Liver (tissue), 7 donors: ENCODE measurements at regions not wholly inside any gene's neighbourhood (a gene's known extent, or its start where the extent isn't known, plus 50 kb on each side); places are given as distances from the start of the nearest gene placed in this dataset.

ENCODE experiments used
- DNase-seq: peaks from one replicate; pipeline ENCODE4 v3.0.0-alpha.2; 2017; ENCODE audit warnings: low spot score
- H3K27ac ChIP-seq, 2 donors: one replicate each; pipeline ENCODE4 v1.7.0; 2013; ENCODE audit warnings: inconsistent platforms in 2 of 2, low read length in 2 of 2, control low read depth in 1 of 2, low read depth in 1 of 2, mild to moderate bottlenecking in 1 of 2
- H3K27me3 ChIP-seq, 4 donors: one replicate each; pipeline versions ENCODE4 v1.6.1 to v1.7.0; 2013; ENCODE audit warnings: low read length in 3 of 4, inconsistent platforms in 1 of 4, mild to moderate bottlenecking in 1 of 4, moderate library complexity in 1 of 4; ENCODE audit not compliant: control insufficient read depth in 4 of 4, insufficient read depth in 4 of 4
- H3K36me3 ChIP-seq, 4 donors: one replicate each; pipeline versions ENCODE4 v1.6.1 to v1.7.0; 2013; ENCODE audit warnings: low read length in 3 of 4, mild to moderate bottlenecking in 3 of 4, low read depth in 1 of 4, moderate library complexity in 1 of 4; ENCODE audit not compliant: control insufficient read depth in 4 of 4, insufficient read depth in 3 of 4
- H3K4me1 ChIP-seq, 4 donors: one replicate each; pipeline versions ENCODE4 v1.6.1 to v1.7.0; 2013; ENCODE audit warnings: low read length in 3 of 4, mild to moderate bottlenecking in 3 of 4, moderate library complexity in 1 of 4; ENCODE audit not compliant: control insufficient read depth in 4 of 4, insufficient read depth in 4 of 4
- H3K4me3 ChIP-seq, 3 donors: one replicate each; pipeline versions ENCODE4 v1.6.1 to v1.7.0; 2013; ENCODE audit warnings: low read length in 3 of 3, control low read depth in 1 of 3, low read depth in 1 of 3, mild to moderate bottlenecking in 1 of 3
- H3K9ac ChIP-seq, 2 donors: one replicate each; pipeline ENCODE4 v1.7.0; 2013; ENCODE audit warnings: low read length in 2 of 2, mild to moderate bottlenecking in 2 of 2, moderate library complexity in 2 of 2, control low read depth in 1 of 2, low read depth in 1 of 2
- H3K9me3 ChIP-seq, 4 donors: one replicate each; pipeline versions ENCODE4 v1.6.1 to v1.7.0; 2013; ENCODE audit warnings: low read length in 3 of 4; ENCODE audit not compliant: control insufficient read depth in 4 of 4
- EGR1 ChIP-seq, 2 donors: IDR thresholded peaks; 2 replicates each; pipeline ENCODE4 v1.6.1; 2016 to 2018; ENCODE audit warnings: antibody characterized with exemption in 2 of 2, low read depth in 2 of 2
- FOXA1 ChIP-seq: IDR thresholded peaks from 2 replicates; pipeline ENCODE4 v1.6.1; 2016; ENCODE audit warnings: antibody characterized with exemption
- FOXA2 ChIP-seq: IDR thresholded peaks from 2 replicates; pipeline ENCODE4 v1.6.1; 2016; ENCODE audit warnings: antibody characterized with exemption
- GABPA ChIP-seq, 2 donors: IDR thresholded peaks in 1 of 2; conservative IDR thresholded peaks in 1 of 2; 2 replicates each; pipeline ENCODE4 v1.6.1; 2016; ENCODE audit warnings: antibody characterized with exemption in 2 of 2, mild to moderate bottlenecking in 1 of 2, moderate library complexity in 1 of 2
- HNF4A ChIP-seq, 2 donors: conservative IDR thresholded peaks; 2 replicates each; pipeline ENCODE4 v1.6.1; 2016; ENCODE audit warnings: antibody characterized with exemption in 2 of 2, mild to moderate bottlenecking in 2 of 2
- HNF4G ChIP-seq: IDR thresholded peaks from 2 replicates; pipeline ENCODE4 v1.6.1; 2016; ENCODE audit warnings: antibody characterized with exemption
- JUND ChIP-seq, 2 donors: IDR thresholded peaks; 2 replicates each; pipeline ENCODE4 v1.6.1; 2016; ENCODE audit warnings: antibody characterized with exemption in 2 of 2
- NR2F2 ChIP-seq: IDR thresholded peaks from 2 replicates; pipeline ENCODE4 v1.6.1; 2016; ENCODE audit warnings: antibody characterized with exemption
- RAD21 ChIP-seq, 2 donors: IDR thresholded peaks; 2 replicates each; pipeline ENCODE4 v1.6.1; 2016; ENCODE audit warnings: antibody characterized with exemption in 2 of 2, mild to moderate bottlenecking in 2 of 2
- SP1 ChIP-seq: IDR thresholded peaks from 2 replicates; pipeline ENCODE4 v1.6.1; 2018; ENCODE audit warnings: antibody characterized with exemption, mild to moderate bottlenecking
- TAF1 ChIP-seq: conservative IDR thresholded peaks from 2 replicates; pipeline ENCODE4 v1.6.1; 2016; ENCODE audit warnings: antibody characterized with exemption, mild to moderate bottlenecking
- YY1 ChIP-seq: IDR thresholded peaks from 2 replicates; pipeline ENCODE4 v1.6.1; 2016; ENCODE audit warnings: antibody characterized with exemption, mild to moderate bottlenecking
- WGBS: extraction: QIAGEN DNeasy Blood & Tissue Kit; methylation state at CpG from one replicate; pipeline ENCODE4 v1.1.7; 2013; 5-methylcytosine and 5-hydroxymethylcytosine counted together
- TF ChIP-seq, protein P1 (sequence below): IDR thresholded peaks from 2 replicates; pipeline ENCODE4 v1.6.1; 2016; ENCODE audit warnings: antibody characterized with exemption
- TF ChIP-seq, protein P2 (sequence below): IDR thresholded peaks from 2 replicates; pipeline ENCODE4 v1.6.1; 2016; ENCODE audit warnings: antibody characterized with exemption
- TF ChIP-seq, protein P3 (sequence below): IDR thresholded peaks from 2 replicates; pipeline ENCODE4 v1.6.1; 2016; ENCODE audit warnings: antibody characterized with exemption
- TF ChIP-seq, protein P4 (sequence below): IDR thresholded peaks from 2 replicates; pipeline ENCODE4 v1.6.1; 2016; ENCODE audit warnings: antibody characterized with exemption, mild to moderate bottlenecking
- donor health status: healthy.
- donor health status: healthy.
- donor health status: healthy.
- donor health status: healthy.

DNA sequence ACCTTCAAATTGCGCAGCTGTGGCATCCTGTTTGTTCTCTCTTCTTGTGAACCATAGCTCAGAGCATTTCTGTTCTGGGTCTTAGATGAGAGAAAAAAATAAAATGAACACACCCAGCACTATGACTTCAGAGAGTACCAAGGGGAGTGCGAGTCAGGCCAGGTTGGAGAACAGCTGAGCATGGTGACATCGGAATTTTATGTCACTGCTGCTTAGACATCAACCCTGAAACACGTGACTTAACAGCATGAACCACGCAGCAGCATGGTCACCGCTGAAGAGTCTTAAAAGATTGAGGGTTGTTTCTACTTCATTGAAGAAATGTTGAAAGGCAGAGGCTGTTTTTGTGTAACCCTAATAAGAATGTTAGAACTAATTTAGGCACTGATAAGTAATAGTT, 288.8 kb upstream of the SOX11 start:
- H3K27me3 ChIP-seq, result no peaks in the 10 kb centered on the region
- H3K9me3 ChIP-seq, result no peaks in the 10 kb centered on the region
- no peak for DNase-seq
- no peak overlapping the region for H3K27ac ChIP-seq
- TF ChIP-seq FOXA2 (no peak), RAD21 (IDR thresholded peaks at IDR 0.05) (no peak), YY1 (no peak), JUND (IDR thresholded peaks at IDR 0.05) (no peak), SP1 (no peak), NR2F2 (no peak), HNF4A (conservative IDR thresholded peaks at IDR 0.05) (no peak), FOXA1 (no peak), TAF1 (no peak), HNF4G (no peak)
- TF ChIP-seq, protein P1, sequence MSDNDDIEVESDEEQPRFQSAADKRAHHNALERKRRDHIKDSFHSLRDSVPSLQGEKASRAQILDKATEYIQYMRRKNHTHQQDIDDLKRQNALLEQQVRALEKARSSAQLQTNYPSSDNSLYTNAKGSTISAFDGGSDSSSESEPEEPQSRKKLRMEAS, result no peak
- TF ChIP-seq, protein P2, sequence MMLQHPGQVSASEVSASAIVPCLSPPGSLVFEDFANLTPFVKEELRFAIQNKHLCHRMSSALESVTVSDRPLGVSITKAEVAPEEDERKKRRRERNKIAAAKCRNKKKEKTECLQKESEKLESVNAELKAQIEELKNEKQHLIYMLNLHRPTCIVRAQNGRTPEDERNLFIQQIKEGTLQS, result no peak
- TF ChIP-seq, protein P3, sequence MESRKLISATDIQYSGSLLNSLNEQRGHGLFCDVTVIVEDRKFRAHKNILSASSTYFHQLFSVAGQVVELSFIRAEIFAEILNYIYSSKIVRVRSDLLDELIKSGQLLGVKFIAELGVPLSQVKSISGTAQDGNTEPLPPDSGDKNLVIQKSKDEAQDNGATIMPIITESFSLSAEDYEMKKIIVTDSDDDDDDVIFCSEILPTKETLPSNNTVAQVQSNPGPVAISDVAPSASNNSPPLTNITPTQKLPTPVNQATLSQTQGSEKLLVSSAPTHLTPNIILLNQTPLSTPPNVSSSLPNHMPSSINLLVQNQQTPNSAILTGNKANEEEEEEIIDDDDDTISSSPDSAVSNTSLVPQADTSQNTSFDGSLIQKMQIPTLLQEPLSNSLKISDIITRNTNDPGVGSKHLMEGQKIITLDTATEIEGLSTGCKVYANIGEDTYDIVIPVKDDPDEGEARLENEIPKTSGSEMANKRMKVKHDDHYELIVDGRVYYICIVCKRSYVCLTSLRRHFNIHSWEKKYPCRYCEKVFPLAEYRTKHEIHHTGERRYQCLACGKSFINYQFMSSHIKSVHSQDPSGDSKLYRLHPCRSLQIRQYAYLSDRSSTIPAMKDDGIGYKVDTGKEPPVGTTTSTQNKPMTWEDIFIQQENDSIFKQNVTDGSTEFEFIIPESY, result no peak
- TF ChIP-seq, protein P4, sequence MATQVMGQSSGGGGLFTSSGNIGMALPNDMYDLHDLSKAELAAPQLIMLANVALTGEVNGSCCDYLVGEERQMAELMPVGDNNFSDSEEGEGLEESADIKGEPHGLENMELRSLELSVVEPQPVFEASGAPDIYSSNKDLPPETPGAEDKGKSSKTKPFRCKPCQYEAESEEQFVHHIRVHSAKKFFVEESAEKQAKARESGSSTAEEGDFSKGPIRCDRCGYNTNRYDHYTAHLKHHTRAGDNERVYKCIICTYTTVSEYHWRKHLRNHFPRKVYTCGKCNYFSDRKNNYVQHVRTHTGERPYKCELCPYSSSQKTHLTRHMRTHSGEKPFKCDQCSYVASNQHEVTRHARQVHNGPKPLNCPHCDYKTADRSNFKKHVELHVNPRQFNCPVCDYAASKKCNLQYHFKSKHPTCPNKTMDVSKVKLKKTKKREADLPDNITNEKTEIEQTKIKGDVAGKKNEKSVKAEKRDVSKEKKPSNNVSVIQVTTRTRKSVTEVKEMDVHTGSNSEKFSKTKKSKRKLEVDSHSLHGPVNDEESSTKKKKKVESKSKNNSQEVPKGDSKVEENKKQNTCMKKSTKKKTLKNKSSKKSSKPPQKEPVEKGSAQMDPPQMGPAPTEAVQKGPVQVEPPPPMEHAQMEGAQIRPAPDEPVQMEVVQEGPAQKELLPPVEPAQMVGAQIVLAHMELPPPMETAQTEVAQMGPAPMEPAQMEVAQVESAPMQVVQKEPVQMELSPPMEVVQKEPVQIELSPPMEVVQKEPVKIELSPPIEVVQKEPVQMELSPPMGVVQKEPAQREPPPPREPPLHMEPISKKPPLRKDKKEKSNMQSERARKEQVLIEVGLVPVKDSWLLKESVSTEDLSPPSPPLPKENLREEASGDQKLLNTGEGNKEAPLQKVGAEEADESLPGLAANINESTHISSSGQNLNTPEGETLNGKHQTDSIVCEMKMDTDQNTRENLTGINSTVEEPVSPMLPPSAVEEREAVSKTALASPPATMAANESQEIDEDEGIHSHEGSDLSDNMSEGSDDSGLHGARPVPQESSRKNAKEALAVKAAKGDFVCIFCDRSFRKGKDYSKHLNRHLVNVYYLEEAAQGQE, result no peak
- no peak overlapping the region for H3K4me3 ChIP-seq
- no peaks in the 10 kb centered on the region for H3K36me3 ChIP-seq
- 76% methylated on average over 6 of the region's 6 CpGs for WGBS
- H3K4me1 ChIP-seq, result no peaks in the 10 kb centered on the region
- H3K9ac ChIP-seq, result no peak overlapping the region

DNA sequence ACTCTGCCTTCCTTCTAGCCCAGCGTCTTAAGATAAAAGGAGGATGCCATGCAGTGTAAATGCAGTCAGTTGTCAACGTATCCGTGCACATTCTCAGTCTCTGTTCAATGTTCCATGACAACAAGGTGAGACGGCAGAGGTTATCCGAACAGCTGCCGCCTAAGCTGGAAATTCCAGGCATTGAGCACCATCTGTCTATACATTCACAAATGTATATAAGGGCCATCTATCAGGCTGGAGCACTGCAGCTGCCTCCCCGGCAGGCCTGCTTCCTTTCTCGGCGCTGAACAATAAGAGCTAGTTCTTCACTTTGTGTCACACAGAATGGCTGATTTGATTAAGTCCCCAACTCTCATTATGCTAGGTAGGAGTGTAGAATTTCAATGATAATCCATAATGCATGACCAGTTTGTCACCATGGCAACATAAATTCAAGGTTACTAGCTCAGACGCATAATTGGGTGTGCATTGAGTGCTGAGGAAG, 282.2 kb upstream of the SOX11 start:
- 49% methylated on average over 10 of the region's 10 CpGs for WGBS
- DNase-seq, result no peak
- TF ChIP-seq EGR1 (IDR thresholded peaks at IDR 0.05; ENCODE audit: low read depth in 2 of 2), result no peak
- TF ChIP-seq, protein P4, result no peak
- no peak for TF ChIP-seq GABPA (IDR thresholded peaks at IDR 0.05 in 1 of 2, conservative IDR thresholded peaks at IDR 0.05 in 1 of 2)
- TF ChIP-seq SP1, result no peak
- TF ChIP-seq, protein P1, result no peak
- no peak for TF ChIP-seq NR2F2
- no peak overlapping the region for H3K27ac ChIP-seq
- no peak overlapping the region for H3K4me3 ChIP-seq
- no peak overlapping the region for H3K9ac ChIP-seq
- no peaks in the 10 kb centered on the region for H3K4me1 ChIP-seq
- H3K27me3 ChIP-seq, result peaks cover 0 to 3% (median 0%) of the 10 kb centered on the region in 4 donors
- no peaks in the 10 kb centered on the region for H3K9me3 ChIP-seq
- no peaks in the 10 kb centered on the region for H3K36me3 ChIP-seq
